Upper lobe of left lung (tissue), 6 donors: ENCODE measurements at regions not wholly inside any gene's neighbourhood (a gene's known extent, or its start where the extent isn't known, plus 50 kb on each side); places are given as distances from the start of the nearest gene placed in this dataset.

Experiments
- ATAC-seq, 2 donors: fragments of 200-7000 bp; cut with Tn5 transposase; one replicate each; pipeline ENCODE4 v1.9.1; 2022; ENCODE audit warnings: mild to moderate bottlenecking in 2 of 2, moderate library complexity in 2 of 2; ENCODE audit not compliant: low FRiP score in 2 of 2
- DNase-seq, 2 donors: peaks; one replicate each; pipeline ENCODE4 v3.0.0-alpha.2; 2019 to 2020
- H3K27ac ChIP-seq, 4 donors: fragments of 200-600 bp; sonication (generic); one replicate each; pipeline ENCODE4 v1.5.1; 2016 to 2019
- H3K27me3 ChIP-seq, 4 donors: fragments of 200-600 bp; sonication (generic); one replicate each; pipeline ENCODE4 v1.5.1; 2017 to 2019
- H3K36me3 ChIP-seq, 4 donors: fragments of 200-600 bp; sonication (generic); one replicate each; pipeline ENCODE4 v1.5.1; 2016 to 2019
- H3K4me1 ChIP-seq, 4 donors: fragments of 200-600 bp; sonication (generic); one replicate each; pipeline ENCODE4 v1.5.1; 2018 to 2019
- H3K4me3 ChIP-seq, 4 donors: fragments of 200-600 bp; sonication (generic); one replicate each; pipeline ENCODE4 v1.5.1; 2017 to 2019; ENCODE audit warnings: mild to moderate bottlenecking in 2 of 4, moderate library complexity in 1 of 4
- H3K9me3 ChIP-seq, 4 donors: fragments of 200-600 bp; sonication (generic); one replicate each; pipeline ENCODE4 v1.5.1; 2018 to 2019
- EP300 ChIP-seq, 4 donors: sonication (generic); formaldehyde crosslinking; IDR thresholded peaks; one replicate each; pipeline ENCODE4 v1.5.1; 2017; ENCODE audit warnings: antibody characterized with exemption in 4 of 4, control low read depth in 2 of 4
- POLR2A ChIP-seq, 4 donors: fragments of 450-650 bp; IDR thresholded peaks; one replicate each; pipeline ENCODE4 v1.5.1; 2016 to 2017; ENCODE audit warnings: antibody characterized with exemption in 4 of 4, mild to moderate bottlenecking in 2 of 4
- POLR2AphosphoS5 ChIP-seq, 2 donors: sonication (generic); formaldehyde crosslinking; IDR thresholded peaks; one replicate each; pipeline ENCODE4 v1.5.1; 2017; ENCODE audit warnings: antibody characterized with exemption in 2 of 2
- WGBS, 2 donors: methylation state at CpG; one replicate each; pipeline ENCODE4 v1.1.5; 2017 to 2018; 5-methylcytosine and 5-hydroxymethylcytosine counted together
- TF ChIP-seq, protein P1 (sequence below), 6 experiments: fragments of 450-650 bp in 4 of 6; fragments of 200-600 bp in 2 of 6; sonication (generic) in 2 of 6; IDR thresholded peaks; one replicate each; pipeline ENCODE4 v1.5.1; 2016 to 2019; ENCODE audit warnings: antibody characterized with exemption in 6 of 6
- donor health status: DM: no; HTN: no; CAD: no; lungs with moderate emphysema.
- donor health status: DM: no; HTN: yes; CAD: no; lungs with severe emphysema.

DNA sequence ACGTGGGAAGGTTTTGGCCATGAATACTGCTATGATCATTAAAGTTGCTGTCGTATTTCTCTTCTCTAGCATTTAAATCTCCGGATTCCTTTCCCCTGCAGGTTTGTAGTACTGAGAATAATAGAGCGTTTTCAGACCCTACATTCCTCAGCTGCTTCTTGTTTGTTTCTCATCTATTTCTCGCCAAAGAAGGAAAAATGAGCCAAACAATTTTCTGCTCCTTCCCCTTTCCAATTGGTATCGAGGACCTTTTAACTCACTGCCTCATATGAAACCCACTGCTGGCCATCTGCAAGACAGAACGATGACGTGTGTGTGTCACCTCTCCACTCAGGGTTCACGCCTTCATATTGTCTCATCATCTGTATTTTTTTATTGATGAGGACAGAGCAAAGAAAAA lies 689.4 kb upstream of the WWC1 start:
- no peak for ATAC-seq
- Histone ChIP-seq H3K9me3 (no peaks in the 10 kb centered on the region), H3K4me1 (no peaks in the 10 kb centered on the region), H3K27me3 (no peaks in the 10 kb centered on the region), H3K36me3 (no peaks in the 10 kb centered on the region), H3K27ac (no peak overlapping the region), H3K4me3 (no peak overlapping the region)
- DNase-seq, result no peak
- WGBS, 2 donors, result 72 to 80% methylated on average over 9 of the region's 9 CpGs
- TF ChIP-seq, protein P1, sequence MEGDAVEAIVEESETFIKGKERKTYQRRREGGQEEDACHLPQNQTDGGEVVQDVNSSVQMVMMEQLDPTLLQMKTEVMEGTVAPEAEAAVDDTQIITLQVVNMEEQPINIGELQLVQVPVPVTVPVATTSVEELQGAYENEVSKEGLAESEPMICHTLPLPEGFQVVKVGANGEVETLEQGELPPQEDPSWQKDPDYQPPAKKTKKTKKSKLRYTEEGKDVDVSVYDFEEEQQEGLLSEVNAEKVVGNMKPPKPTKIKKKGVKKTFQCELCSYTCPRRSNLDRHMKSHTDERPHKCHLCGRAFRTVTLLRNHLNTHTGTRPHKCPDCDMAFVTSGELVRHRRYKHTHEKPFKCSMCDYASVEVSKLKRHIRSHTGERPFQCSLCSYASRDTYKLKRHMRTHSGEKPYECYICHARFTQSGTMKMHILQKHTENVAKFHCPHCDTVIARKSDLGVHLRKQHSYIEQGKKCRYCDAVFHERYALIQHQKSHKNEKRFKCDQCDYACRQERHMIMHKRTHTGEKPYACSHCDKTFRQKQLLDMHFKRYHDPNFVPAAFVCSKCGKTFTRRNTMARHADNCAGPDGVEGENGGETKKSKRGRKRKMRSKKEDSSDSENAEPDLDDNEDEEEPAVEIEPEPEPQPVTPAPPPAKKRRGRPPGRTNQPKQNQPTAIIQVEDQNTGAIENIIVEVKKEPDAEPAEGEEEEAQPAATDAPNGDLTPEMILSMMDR (IDR thresholded peaks at IDR 0.05), result no peak
- no peak for TF ChIP-seq POLR2AphosphoS5 (IDR thresholded peaks at IDR 0.05)
- TF ChIP-seq POLR2A (IDR thresholded peaks at IDR 0.05), result no peak
- no peak for TF ChIP-seq EP300 (IDR thresholded peaks at IDR 0.05)

DNA sequence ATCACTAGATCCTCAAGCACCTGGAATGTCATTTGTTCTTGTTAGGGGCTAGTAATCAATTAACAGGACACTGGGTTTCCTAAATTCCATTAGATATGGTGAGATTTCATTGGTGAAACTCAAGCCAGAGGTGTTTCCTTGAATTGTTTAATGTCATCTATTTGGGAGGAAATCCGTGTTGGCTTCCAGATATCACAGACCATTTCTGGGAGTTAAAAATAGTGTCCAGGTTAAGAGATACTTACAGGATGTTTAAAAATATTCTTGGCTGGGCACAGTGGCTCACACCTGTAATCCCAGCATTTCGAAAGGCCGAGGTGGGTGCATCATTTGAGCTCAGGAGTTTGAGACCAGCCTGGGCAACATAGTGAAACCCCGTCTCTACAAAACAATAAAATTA lies 688.3 kb upstream of the WWC1 start:
- H3K4me1 ChIP-seq, result no peaks in the 10 kb centered on the region
- ATAC-seq, result no peak
- no peak for DNase-seq
- no peaks in the 10 kb centered on the region for H3K27me3 ChIP-seq
- H3K4me3 ChIP-seq, result no peak overlapping the region
- WGBS, 2 donors, result 63 to 72% methylated on average over 4 of the region's 4 CpGs
- H3K27ac ChIP-seq, result no peak overlapping the region
- H3K36me3 ChIP-seq, result no peaks in the 10 kb centered on the region
- no peak for TF ChIP-seq EP300 (IDR thresholded peaks at IDR 0.05)
- TF ChIP-seq POLR2A (IDR thresholded peaks at IDR 0.05), result no peak
- TF ChIP-seq, protein P1 (IDR thresholded peaks at IDR 0.05), result no peak
- TF ChIP-seq POLR2AphosphoS5 (IDR thresholded peaks at IDR 0.05), result no peak
- no peaks in the 10 kb centered on the region for H3K9me3 ChIP-seq

DNA sequence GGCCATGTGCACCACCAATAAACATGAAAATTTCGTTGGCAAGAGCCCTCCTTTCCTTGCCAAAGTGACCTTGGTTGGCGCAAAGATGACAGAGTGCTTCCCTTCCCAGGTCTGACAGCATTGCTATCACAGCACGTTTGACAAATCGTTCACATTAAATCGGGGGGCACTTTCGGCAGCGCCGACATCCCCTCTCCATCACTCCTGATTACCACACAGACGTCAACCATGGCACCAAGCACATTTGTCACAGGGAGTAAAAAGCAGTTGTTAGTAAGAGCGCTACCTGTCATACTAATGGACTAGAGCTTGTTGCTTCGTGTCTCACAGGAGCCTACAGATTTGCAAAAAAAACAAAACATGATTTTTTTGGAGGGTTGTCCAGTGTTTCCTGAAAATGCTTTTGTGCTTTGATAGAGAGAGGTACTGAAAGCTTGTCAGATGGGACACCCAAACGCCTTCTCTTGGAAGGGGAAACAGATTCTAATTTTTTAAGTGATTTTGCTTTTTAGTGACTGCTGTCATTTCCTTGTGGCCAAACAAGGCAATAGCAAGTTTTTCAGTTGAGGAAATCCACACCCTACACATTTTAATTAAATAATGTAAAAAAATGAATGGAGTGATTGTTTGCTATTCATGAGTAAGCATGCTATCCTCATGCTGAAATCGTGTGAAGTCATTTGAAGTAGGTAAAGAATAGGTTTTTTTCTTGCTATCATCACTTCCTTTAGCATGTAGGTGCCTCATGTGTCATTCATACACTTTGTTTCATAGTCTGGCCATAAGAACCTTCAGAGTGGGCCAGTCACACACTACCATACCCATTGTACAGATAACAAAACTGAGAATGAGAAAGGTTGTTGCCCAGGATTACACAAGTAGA lies 682.8 kb upstream of the WWC1 start:
- no peaks in the 10 kb centered on the region for H3K9me3 ChIP-seq
- ATAC-seq (no peak), DNase-seq (no peak)
- no peaks in the 10 kb centered on the region for H3K27me3 ChIP-seq
- 83 to 86% methylated on average over 13 of the region's 13 CpGs for WGBS, 2 donors
- no peak overlapping the region for H3K27ac ChIP-seq
- TF ChIP-seq EP300 (IDR thresholded peaks at IDR 0.05) (no peak), POLR2AphosphoS5 (IDR thresholded peaks at IDR 0.05) (no peak), POLR2A (IDR thresholded peaks at IDR 0.05) (no peak)
- TF ChIP-seq, protein P1 (IDR thresholded peaks at IDR 0.05), result no peak
- H3K36me3 ChIP-seq, result no peaks in the 10 kb centered on the region
- no peaks in the 10 kb centered on the region for H3K4me1 ChIP-seq
- H3K4me3 ChIP-seq, result no peak overlapping the region

DNA sequence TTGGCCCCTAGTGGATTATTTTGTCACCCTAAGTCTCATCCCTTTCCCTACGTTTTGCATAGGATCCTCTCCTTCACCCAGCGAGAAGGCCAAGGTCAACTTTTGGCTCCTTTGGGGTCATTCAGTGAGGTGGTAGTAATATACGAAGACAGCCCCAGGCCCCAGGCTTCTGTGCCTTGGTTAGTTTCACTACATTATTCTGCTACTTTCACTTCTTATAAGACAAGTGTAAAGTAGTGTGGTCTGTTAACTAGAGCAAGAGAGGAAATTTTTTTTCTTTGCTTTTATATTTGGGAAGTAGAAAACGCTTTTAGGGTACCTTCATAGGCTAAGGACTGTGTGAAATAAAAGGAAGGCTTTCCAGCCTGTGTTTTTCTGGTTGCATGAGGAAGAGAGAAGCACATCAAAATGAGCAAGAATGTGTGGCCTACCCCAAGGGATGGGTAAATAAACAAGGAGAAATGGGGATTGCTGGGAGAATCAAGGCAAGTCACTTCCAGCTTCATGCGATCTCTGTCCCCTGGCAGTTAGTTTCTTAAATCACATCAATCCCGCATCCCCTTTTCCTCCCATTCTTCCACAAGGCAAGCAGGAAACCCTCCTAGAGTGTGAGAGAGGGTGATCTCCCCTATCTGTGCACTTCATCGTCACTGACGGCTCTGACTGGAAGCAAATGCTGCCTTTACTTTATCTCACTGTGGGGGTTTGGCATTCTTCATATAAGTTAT lies 677.0 kb upstream of the WWC1 start:
- WGBS, 2 donors, result 58 to 60% methylated on average over 8 of the region's 8 CpGs
- DNase-seq (no peak), ATAC-seq (no peak)
- Histone ChIP-seq H3K27me3 (no peaks in the 10 kb centered on the region), H3K9me3 (no peaks in the 10 kb centered on the region), H3K36me3 (no peaks in the 10 kb centered on the region), H3K4me3 (no peak overlapping the region), H3K27ac (no peak overlapping the region), H3K4me1 (no peaks in the 10 kb centered on the region)
- TF ChIP-seq POLR2AphosphoS5 (IDR thresholded peaks at IDR 0.05) (no peak), EP300 (IDR thresholded peaks at IDR 0.05) (no peak), POLR2A (IDR thresholded peaks at IDR 0.05) (no peak)
- TF ChIP-seq, protein P1 (IDR thresholded peaks at IDR 0.05), result no peak
